Prostate gland (tissue), 2 donors: ENCODE measurements at regions not wholly inside any gene's neighbourhood (a gene's known extent, or its start where the extent isn't known, plus 50 kb on each side); places are given as distances from the start of the nearest gene placed in this dataset.

Source experiments
- CTCF ChIP-seq, 4 experiments: fragments of 200-600 bp in 2 of 4; fragments of 450-650 bp in 2 of 4; sonication (generic) in 2 of 4; IDR thresholded peaks; 1 replicate in 3 of 4; 2 replicates in 1 of 4; pipeline ENCODE4 v1.5.1; 2016 to 2019; ENCODE audit warnings: antibody characterized with exemption in 4 of 4, mild to moderate bottlenecking in 2 of 4, moderate library complexity in 2 of 4
- POLR2A ChIP-seq: fragments of 450-650 bp; IDR thresholded peaks from one replicate; pipeline ENCODE4 v1.6.1; 2016; ENCODE audit warnings: antibody characterized with exemption, mild to moderate bottlenecking

- TF ChIP-seq CTCF (IDR thresholded peaks at IDR 0.05) (no peak), POLR2A (no peak)
Measured at GRCh38 chr13:73576291-73576690, 517.5 kb downstream of the KLF5 start.
